CD14-positive monocyte (primary cell): ENCODE measurements at regions not wholly inside any gene's neighbourhood (a gene's known extent, or its start where the extent isn't known, plus 50 kb on each side); places are given as distances from the start of the nearest gene placed in this dataset.

Experiments used
- DNase-seq, 3 donors: peaks; one replicate each; pipeline ENCODE4 v3.0.0-alpha.2; 2011 to 2022
- H2AFZ ChIP-seq: 2 replicates; pipeline ENCODE4 v1.6.0; 2012; ENCODE audit warnings: mild to moderate bottlenecking, low read depth, low read length, inconsistent platforms; ENCODE audit not compliant: insufficient read depth, poor library complexity, severe bottlenecking
- H3K27ac ChIP-seq, 2 donors: 1 replicate in 1 of 2; 2 replicates in 1 of 2; pipeline ENCODE4 v1.5.1; 2012 to 2013; ENCODE audit warnings: low read length in 2 of 2, control low read depth in 1 of 2, inconsistent platforms in 1 of 2, low read depth in 1 of 2, mild to moderate bottlenecking in 1 of 2
- H3K27me3 ChIP-seq, 2 donors: one replicate each; pipeline versions ENCODE4 v1.6.0 to v1.6.1; 2011 to 2013; ENCODE audit warnings: low read length in 2 of 2; ENCODE audit not compliant: control insufficient read depth in 2 of 2, insufficient read depth in 2 of 2
- H3K36me3 ChIP-seq, 2 donors: replicated peaks in 1 of 2; 1 replicate in 1 of 2; 2 replicates in 1 of 2; pipeline versions ENCODE4 v1.5.1 to v1.6.1; 2012 to 2013; ENCODE audit warnings: low read length in 2 of 2, control low read depth in 1 of 2, inconsistent platforms in 1 of 2, mild to moderate bottlenecking in 1 of 2; ENCODE audit not compliant: insufficient read depth in 2 of 2, control insufficient read depth in 1 of 2
- H3K4me1 ChIP-seq, 2 donors: 1 replicate in 1 of 2; 2 replicates in 1 of 2; pipeline versions ENCODE4 v1.5.1 to v1.6.1; 2012 to 2013; ENCODE audit warnings: low read length in 2 of 2, control low read depth in 1 of 2, inconsistent platforms in 1 of 2, mild to moderate bottlenecking in 1 of 2, moderate library complexity in 1 of 2; ENCODE audit not compliant: insufficient read depth in 2 of 2, control insufficient read depth in 1 of 2
- H3K4me2 ChIP-seq: replicated peaks from 2 replicates; pipeline ENCODE3; 2012; ENCODE audit warnings: low read length, moderate library complexity, mild to moderate bottlenecking; ENCODE audit not compliant: poor library complexity, severe bottlenecking; ENCODE audit errors: extremely low read depth
- H3K4me3 ChIP-seq, 3 experiments: fragments of 200-600 bp in 1 of 3; sonication (generic) in 1 of 3; replicated peaks in 1 of 3; 1 replicate in 2 of 3; 2 replicates in 1 of 3; pipeline ENCODE4 v1.5.1; 2011 to 2013; ENCODE audit warnings: low read length in 3 of 3, mild to moderate bottlenecking in 3 of 3, control low read depth in 2 of 3, low read depth in 2 of 3, inconsistent platforms in 1 of 3, moderate library complexity in 1 of 3
- H3K79me2 ChIP-seq: 2 replicates; pipeline ENCODE4 v1.6.0; 2012; ENCODE audit warnings: mild to moderate bottlenecking, control low read depth, inconsistent platforms, low read length, moderate library complexity; ENCODE audit not compliant: insufficient read depth
- H3K9ac ChIP-seq: 2 replicates; pipeline ENCODE4 v1.6.0; 2017; ENCODE audit warnings: low read length, mild to moderate bottlenecking; ENCODE audit not compliant: insufficient read depth, poor library complexity, severe bottlenecking
- H3K9me3 ChIP-seq, 2 donors: replicated peaks in 1 of 2; 1 replicate in 1 of 2; 2 replicates in 1 of 2; pipeline versions ENCODE4 v1.5.1 to v1.6.1; 2012 to 2013; ENCODE audit warnings: low read length in 2 of 2, control low read depth in 1 of 2; ENCODE audit not compliant: control insufficient read depth in 1 of 2, insufficient read depth in 1 of 2
- H4K20me1 ChIP-seq: 2 replicates; pipeline ENCODE4 v1.6.0; 2012; ENCODE audit warnings: mild to moderate bottlenecking, low read length, control low read depth, moderate library complexity; ENCODE audit not compliant: insufficient read depth
- H3K27ac Mint-ChIP-seq, 7 donors: one replicate each; pipeline ENCODE4 v1.8.0; 2020; ENCODE audit warnings: mild to moderate bottlenecking in 7 of 7, mixed read lengths in 7 of 7, moderate library complexity in 6 of 7, inconsistent platforms in 2 of 7
- H3K27me3 Mint-ChIP-seq, 3 donors: one replicate each; pipeline ENCODE4 v1.8.0; 2021 to 2022; ENCODE audit warnings: low read depth in 3 of 3, mild to moderate bottlenecking in 3 of 3, mixed read lengths in 3 of 3, moderate library complexity in 3 of 3, inconsistent platforms in 1 of 3
- H3K36me3 Mint-ChIP-seq, 2 donors: one replicate each; pipeline ENCODE4 v1.8.0; 2020; ENCODE audit warnings: mixed read lengths in 2 of 2, inconsistent platforms in 1 of 2, mild to moderate bottlenecking in 1 of 2
- H3K4me1 Mint-ChIP-seq: one replicate; pipeline ENCODE4 v1.8.0; 2020; ENCODE audit warnings: mild to moderate bottlenecking, mixed read lengths
- H3K4me3 Mint-ChIP-seq, 2 donors: one replicate each; pipeline ENCODE4 v1.8.0; 2020; ENCODE audit warnings: mild to moderate bottlenecking in 2 of 2, mixed read lengths in 2 of 2, moderate library complexity in 1 of 2
- H3K9me3 Mint-ChIP-seq, 7 donors: one replicate each; pipeline ENCODE4 v1.8.0; 2020 to 2022; ENCODE audit warnings: mixed read lengths in 7 of 7, mild to moderate bottlenecking in 6 of 7, moderate library complexity in 6 of 7, inconsistent platforms in 2 of 7
- WGBS: methylation state at CpG from one replicate; pipeline ENCODE4 v1.1.5; 2013; ENCODE audit warnings: missing lambda C conversion rate; ENCODE audit not compliant: insufficient coverage; 5-methylcytosine and 5-hydroxymethylcytosine counted together
- intact Hi-C, 2 donors: fragments of 100-400 bp; cut with micrococcal nuclease; formaldehyde crosslinking; loops; one replicate each; pipeline versions ENCODE4 v1.15.0 to v1.15.1; 2023
- TF ChIP-seq, protein P1 (sequence below): fragments of 200-600 bp; IDR thresholded peaks from one replicate; pipeline ENCODE4 v1.8.0; 2022; ENCODE audit warnings: antibody characterized with exemption, mild to moderate bottlenecking

DNA sequence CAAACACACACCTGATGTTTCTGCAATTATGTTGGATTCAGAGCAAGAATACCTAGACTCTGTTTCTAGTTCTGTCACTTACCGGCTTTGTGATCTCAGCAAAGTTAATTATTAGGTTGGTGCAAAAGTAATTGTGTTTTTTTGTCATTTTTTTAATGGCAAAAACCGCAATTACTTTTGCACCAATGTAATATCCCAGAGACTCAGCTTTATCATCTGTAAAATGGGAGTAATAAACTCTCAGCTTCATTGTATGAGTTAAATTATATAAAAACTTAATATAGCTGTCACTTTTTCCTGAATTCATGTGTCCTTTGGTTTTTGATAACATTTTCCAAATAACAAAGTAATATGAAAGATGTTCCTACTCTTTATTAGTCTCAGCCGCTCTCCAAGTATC, 251.7 kb downstream of the TRIB2 start:
- no peak for DNase-seq
- no peaks in the 10 kb centered on the region for H3K36me3 ChIP-seq
- H3K27ac ChIP-seq, result no peak overlapping the region
- WGBS, result 100% methylated on average over 1 of the region's 3 CpGs
- no peak overlapping the region for H2AFZ ChIP-seq
- H3K9me3 Mint-ChIP-seq, result peaks cover 0 to 11% (median 5%) of the 10 kb centered on the region in 7 donors
- peaks cover 3% of the 10 kb centered on the region for H3K4me1 Mint-ChIP-seq
- H3K4me1 ChIP-seq, result no peaks in the 10 kb centered on the region
- no peak overlapping the region for H3K4me3 Mint-ChIP-seq
- H3K4me3 ChIP-seq, result no peak overlapping the region
- no peaks in the 10 kb centered on the region for H4K20me1 ChIP-seq
- no peaks in the 10 kb centered on the region for H3K79me2 ChIP-seq
- H3K9ac ChIP-seq, result no peak overlapping the region
- H3K27ac Mint-ChIP-seq, result no peak overlapping the region
- intact Hi-C loops, result no loop called here
- H3K9me3 ChIP-seq, result peaks cover 0 to 6% of the 10 kb centered on the region in 2 donors
- H3K36me3 Mint-ChIP-seq, result no peaks in the 10 kb centered on the region
- H3K27me3 Mint-ChIP-seq, result peaks cover 2 to 9% (median 2%) of the 10 kb centered on the region in 3 donors
- no peak overlapping the region for H3K4me2 ChIP-seq
- TF ChIP-seq, protein P1, sequence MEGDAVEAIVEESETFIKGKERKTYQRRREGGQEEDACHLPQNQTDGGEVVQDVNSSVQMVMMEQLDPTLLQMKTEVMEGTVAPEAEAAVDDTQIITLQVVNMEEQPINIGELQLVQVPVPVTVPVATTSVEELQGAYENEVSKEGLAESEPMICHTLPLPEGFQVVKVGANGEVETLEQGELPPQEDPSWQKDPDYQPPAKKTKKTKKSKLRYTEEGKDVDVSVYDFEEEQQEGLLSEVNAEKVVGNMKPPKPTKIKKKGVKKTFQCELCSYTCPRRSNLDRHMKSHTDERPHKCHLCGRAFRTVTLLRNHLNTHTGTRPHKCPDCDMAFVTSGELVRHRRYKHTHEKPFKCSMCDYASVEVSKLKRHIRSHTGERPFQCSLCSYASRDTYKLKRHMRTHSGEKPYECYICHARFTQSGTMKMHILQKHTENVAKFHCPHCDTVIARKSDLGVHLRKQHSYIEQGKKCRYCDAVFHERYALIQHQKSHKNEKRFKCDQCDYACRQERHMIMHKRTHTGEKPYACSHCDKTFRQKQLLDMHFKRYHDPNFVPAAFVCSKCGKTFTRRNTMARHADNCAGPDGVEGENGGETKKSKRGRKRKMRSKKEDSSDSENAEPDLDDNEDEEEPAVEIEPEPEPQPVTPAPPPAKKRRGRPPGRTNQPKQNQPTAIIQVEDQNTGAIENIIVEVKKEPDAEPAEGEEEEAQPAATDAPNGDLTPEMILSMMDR, result no peak
- H3K27me3 ChIP-seq, result no peaks in the 10 kb centered on the region

DNA sequence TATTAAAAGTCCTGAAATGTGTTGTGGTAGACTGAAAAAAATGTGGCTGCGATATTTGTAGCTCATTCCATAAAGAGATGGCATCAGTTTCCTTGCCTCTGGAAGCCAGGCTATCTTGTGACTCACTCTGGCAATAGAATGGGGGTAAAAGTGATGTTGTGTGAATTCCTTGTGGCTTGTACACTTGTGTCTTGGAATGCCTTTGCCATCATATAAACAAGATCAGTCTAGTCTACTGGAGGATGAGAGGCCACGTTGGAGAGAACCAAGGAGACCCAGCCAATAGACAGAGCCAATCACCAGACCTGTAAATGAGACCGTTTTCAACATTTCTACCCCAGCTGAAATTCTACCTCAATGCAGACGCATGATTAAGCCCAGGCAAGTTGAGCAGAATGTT, 254.1 kb downstream of the TRIB2 start:
- no peaks in the 10 kb centered on the region for H3K36me3 Mint-ChIP-seq

More for the DNA sequence above, 254.1 kb downstream of the TRIB2 start:
- Mint-ChIP-seq H3K27me3 (peaks cover 3 to 7% (median 4%) of the 10 kb centered on the region in 3 donors), H3K27ac (no peak overlapping the region), H3K4me3 (no peak overlapping the region), H3K9me3 (peaks cover 0 to 13% (median 5%) of the 10 kb centered on the region in 7 donors), H3K4me1 (no peaks in the 10 kb centered on the region)
- no peaks in the 10 kb centered on the region for H3K36me3 ChIP-seq
- intact Hi-C loops, result no loop called here
- H2AFZ ChIP-seq, result no peak overlapping the region
- H3K9me3 ChIP-seq, result peaks cover 0 to 7% of the 10 kb centered on the region in 2 donors
- no peak overlapping the region for H3K4me2 ChIP-seq
- TF ChIP-seq, protein P1, result no peak
- no peak overlapping the region for H3K27ac ChIP-seq
- H3K79me2 ChIP-seq, result no peaks in the 10 kb centered on the region
- H3K4me3 ChIP-seq, result no peak overlapping the region
- H3K27me3 ChIP-seq, result no peaks in the 10 kb centered on the region
- no peak for DNase-seq
- no peaks in the 10 kb centered on the region for H3K4me1 ChIP-seq
- no peak overlapping the region for H3K9ac ChIP-seq
- H4K20me1 ChIP-seq, result no peaks in the 10 kb centered on the region
- WGBS, result no CpG with 5 or more reads among the region's 4 CpGs
